GM10248 (cell line): ENCODE measurements at regions not wholly inside any gene's neighbourhood (a gene's known extent, or its start where the extent isn't known, plus 50 kb on each side); places are given as distances from the start of the nearest gene placed in this dataset.

Experiments
- CTCF ChIA-PET: fragments of 300-600 bp; sonication (Branson Sonifier 250); formaldehyde crosslinking; extraction: SDS; loops from one replicate; lab custom pipeline; 2021; ENCODE audit warnings: antibody characterized with exemption; lab: Yijun Ruan, JAX
- POLR2A ChIA-PET: fragments of 350-650 bp; sonication (Branson Sonifier 250); formaldehyde crosslinking; extraction: SDS; loops from one replicate; lab custom pipeline; 2020; ENCODE audit warnings: antibody characterized with exemption; lab: Yijun Ruan, JAX
- DNase-seq: peaks from one replicate; pipeline ENCODE4 v3.0.0; 2012; ENCODE audit errors: extremely low spot score
- TF ChIP-seq, protein P1 (sequence below): IDR thresholded peaks from 2 replicates; pipeline ENCODE4 v1.5.1; 2012; ENCODE audit warnings: mild to moderate bottlenecking, low read depth; ENCODE audit errors: extremely low read depth, missing control alignments, control extremely low read depth

DNA sequence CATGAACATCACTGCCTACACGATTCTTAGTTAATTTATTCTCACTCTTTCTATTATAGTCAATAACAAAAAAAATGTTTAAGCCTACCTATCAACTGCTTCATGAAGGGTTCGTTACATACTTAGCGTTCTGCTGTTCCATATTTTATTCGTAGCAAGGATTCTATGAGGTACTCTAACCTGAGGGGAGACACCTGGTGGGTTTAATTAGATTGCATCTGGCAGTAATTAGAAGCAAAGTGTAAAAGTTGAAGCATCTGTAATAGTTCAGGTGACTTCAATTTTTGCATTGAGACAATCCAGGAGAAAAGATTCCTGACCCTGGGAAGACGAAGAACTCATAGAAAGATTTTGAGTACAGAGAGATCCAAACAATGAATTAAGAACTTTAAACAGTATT, 1655.8 kb upstream of the TENM3 start:
- CTCF ChIA-PET: no interaction called here
- POLR2A ChIA-PET: no interaction called here
- TF ChIP-seq, protein P1, sequence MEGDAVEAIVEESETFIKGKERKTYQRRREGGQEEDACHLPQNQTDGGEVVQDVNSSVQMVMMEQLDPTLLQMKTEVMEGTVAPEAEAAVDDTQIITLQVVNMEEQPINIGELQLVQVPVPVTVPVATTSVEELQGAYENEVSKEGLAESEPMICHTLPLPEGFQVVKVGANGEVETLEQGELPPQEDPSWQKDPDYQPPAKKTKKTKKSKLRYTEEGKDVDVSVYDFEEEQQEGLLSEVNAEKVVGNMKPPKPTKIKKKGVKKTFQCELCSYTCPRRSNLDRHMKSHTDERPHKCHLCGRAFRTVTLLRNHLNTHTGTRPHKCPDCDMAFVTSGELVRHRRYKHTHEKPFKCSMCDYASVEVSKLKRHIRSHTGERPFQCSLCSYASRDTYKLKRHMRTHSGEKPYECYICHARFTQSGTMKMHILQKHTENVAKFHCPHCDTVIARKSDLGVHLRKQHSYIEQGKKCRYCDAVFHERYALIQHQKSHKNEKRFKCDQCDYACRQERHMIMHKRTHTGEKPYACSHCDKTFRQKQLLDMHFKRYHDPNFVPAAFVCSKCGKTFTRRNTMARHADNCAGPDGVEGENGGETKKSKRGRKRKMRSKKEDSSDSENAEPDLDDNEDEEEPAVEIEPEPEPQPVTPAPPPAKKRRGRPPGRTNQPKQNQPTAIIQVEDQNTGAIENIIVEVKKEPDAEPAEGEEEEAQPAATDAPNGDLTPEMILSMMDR: no peak
- no peak for DNase-seq

DNA sequence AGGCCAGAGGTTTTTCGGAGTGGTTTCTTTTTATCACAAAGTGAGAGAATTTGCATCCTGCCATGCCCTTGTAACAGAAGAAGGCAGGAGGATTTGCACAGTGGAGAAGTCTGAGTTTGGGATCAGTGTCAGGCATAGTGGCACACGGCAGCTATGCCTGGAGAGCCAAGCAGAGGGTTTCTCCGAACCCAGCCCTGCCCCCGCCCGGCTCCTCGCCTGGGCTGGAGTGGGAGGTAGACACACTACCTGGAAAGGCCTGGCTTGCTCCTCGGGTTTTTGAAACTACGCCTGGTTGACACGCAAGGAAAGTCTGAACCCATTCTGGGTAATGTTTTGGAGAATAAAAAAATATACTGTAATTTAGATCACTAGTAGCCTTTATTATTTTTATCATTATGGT, 1653.6 kb upstream of the TENM3 start:
- POLR2A ChIA-PET: no interaction called here
- CTCF ChIA-PET: no interaction called here
- TF ChIP-seq, protein P1: no peak
- no peak for DNase-seq

DNA sequence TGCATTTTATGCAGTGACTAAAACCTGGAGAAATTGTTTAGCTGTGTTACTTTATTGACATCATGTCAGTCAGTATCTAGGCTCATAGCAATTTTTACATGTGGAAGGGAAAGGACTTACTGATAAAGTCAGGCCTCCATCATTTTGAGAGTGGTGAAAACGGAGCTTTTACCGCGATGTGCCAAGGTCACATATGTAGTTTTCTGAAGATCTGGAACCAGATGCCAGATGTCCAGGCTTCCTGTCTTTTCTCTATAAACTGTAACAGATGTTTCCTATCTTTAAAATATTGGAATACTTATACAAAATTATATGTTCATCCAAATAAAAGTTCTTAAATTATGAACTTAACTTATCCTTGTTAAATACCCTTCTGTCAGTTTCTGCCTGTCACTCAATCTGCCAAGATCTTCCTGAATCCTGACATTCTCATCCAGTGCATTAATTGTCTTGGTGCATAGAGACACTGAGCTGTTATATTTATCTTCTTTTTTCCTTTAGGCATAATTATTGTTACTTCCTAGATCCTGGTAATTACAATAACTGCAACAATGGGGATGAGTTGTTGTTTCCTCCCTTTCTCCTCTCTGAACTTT, 1646.2 kb upstream of the TENM3 start:
- ChIA-PET POLR2A (no interaction called here), CTCF (interaction anchor here (1.2 to 1.3 kb wide), 2 partner anchors 18 to 83 kb away, joined by 3 read pairs; no protein-coding TSS in a partner anchor)
- TF ChIP-seq, protein P1: no peak
- no peak for DNase-seq

DNA sequence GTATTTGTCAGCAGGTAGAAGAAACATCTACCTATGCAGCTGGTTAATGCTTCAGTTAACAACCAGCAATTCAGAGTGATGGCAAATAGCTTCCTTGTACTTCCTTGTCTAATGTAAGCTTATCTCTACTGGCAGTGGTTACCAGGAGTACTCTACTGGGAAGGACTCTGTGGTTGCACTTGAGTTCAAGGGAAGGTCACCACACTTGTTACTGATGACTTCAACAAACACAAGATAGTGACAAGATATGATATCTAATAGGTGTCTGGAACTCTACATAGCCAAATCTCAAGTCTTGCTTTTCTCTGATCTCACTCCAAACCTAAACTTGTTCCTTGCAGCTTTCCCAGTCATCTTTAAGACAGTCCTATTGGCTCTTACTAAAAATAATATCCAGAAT, 1644.9 kb upstream of the TENM3 start:
- ChIA-PET POLR2A (no interaction called here), CTCF (interaction anchor here (0.6 kb wide), 1 partner anchor 16 kb away, joined by 3 read pairs; no protein-coding TSS in a partner anchor)
- no peak for DNase-seq
- TF ChIP-seq, protein P1: no peak

DNA sequence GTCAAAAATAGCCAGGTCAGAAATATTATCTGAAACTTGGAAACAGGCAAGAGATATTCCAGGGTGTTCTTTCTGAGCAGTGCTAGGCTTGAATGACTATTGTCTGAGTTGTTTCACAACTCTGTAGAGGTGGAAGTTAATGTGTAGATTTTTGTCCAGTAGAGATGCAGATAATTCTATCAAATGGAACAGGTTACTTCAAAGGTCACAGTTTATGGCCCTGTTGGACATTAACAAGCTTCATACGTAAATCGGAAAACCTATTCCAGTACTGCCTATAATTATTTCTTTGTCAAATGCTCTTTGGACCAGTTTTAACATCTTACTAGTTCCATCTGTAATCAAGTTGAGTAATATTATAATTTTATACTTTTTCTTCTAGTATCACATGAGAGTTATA, 1639.4 kb upstream of the TENM3 start:
- no peak for DNase-seq
- POLR2A ChIA-PET: no interaction called here
- CTCF ChIA-PET: no interaction called here
- TF ChIP-seq, protein P1: no peak

DNA sequence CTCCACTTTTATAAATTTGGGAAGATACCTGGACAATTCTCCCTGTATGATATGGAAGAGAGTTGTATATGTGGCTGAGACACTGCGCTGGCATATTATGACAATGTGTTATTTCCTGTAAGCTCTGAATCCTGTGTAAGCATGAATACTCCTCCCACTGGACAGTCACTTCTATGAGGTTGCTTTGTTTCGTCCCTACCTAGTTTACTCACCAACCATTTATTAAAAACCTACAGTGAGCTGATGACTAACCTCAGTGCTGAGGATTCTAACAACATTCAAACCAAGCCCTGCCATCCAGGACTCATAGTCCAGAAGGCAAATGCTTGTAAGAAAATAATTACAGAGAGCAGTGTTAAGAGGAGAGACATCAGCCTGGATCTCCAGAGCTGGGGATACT, 1632.9 kb upstream of the TENM3 start:
- ChIA-PET CTCF (no interaction called here), POLR2A (no interaction called here)
- TF ChIP-seq, protein P1: no peak
- DNase-seq: no peak
